HEK293T (cell line): ENCODE measurements at regions not wholly inside any gene's neighbourhood (a gene's known extent, or its start where the extent isn't known, plus 50 kb on each side); places are given as distances from the start of the nearest gene placed in this dataset.

ENCODE experiments used
- CTCF ChIA-PET: fragments of 350-600 bp; formaldehyde crosslinking; extraction: SDS; loops from one replicate; lab custom pipeline; 2021; ENCODE audit warnings: antibody characterized with exemption, inconsistent platforms; lab: Yijun Ruan, JAX
- POLR2A ChIA-PET: fragments of 350-600 bp; formaldehyde crosslinking; extraction: SDS; loops from one replicate; lab custom pipeline; 2020; ENCODE audit warnings: antibody characterized with exemption, inconsistent platforms; lab: Yijun Ruan, JAX
- DNase-seq: peaks from one replicate; pipeline ENCODE4 v3.0.0; 2012; ENCODE audit warnings: mixed read lengths; ENCODE audit errors: extremely low spot score
- ARNT ChIP-seq: fragments of 450-650 bp; IDR thresholded peaks from 2 replicates; pipeline ENCODE4 v1.6.1; 2017; ENCODE audit warnings: mild to moderate bottlenecking
- BHLHE40 ChIP-seq: fragments of 450-650 bp; IDR thresholded peaks from 2 replicates; pipeline ENCODE4 v1.6.1; 2016; ENCODE audit warnings: mild to moderate bottlenecking, moderate library complexity, borderline replicate concordance
- CTBP1 ChIP-seq: fragments of 450-650 bp; IDR thresholded peaks from 2 replicates; pipeline ENCODE4 v1.6.1; 2016; ENCODE audit warnings: borderline replicate concordance
- ELF4 ChIP-seq: fragments of 450-650 bp; IDR thresholded peaks from 2 replicates; pipeline ENCODE4 v1.6.1; 2017; ENCODE audit warnings: antibody characterized with exemption
- FOXA1 ChIP-seq: fragments of 450-650 bp; IDR thresholded peaks from 2 replicates; pipeline ENCODE4 v1.6.1; 2016; ENCODE audit warnings: mild to moderate bottlenecking
- FOXK2 ChIP-seq: fragments of 450-650 bp; IDR thresholded peaks from 2 replicates; pipeline ENCODE4 v1.6.1; 2016; ENCODE audit warnings: mild to moderate bottlenecking
- FOXM1 ChIP-seq: fragments of 450-650 bp; IDR thresholded peaks from 2 replicates; pipeline ENCODE4 v1.6.1; 2017; ENCODE audit warnings: mild to moderate bottlenecking, borderline replicate concordance
- HDGF ChIP-seq: fragments of 450-650 bp; IDR thresholded peaks from 2 replicates; pipeline ENCODE4 v1.6.1; 2017; ENCODE audit warnings: antibody characterized with exemption, borderline replicate concordance
- L3MBTL2 ChIP-seq: fragments of 450-650 bp; conservative IDR thresholded peaks from 2 replicates; pipeline ENCODE4 v1.6.1; 2016; ENCODE audit warnings: mild to moderate bottlenecking
- LEF1 ChIP-seq: fragments of 450-650 bp; IDR thresholded peaks from 2 replicates; pipeline ENCODE4 v1.6.1; 2017; ENCODE audit warnings: mild to moderate bottlenecking, borderline replicate concordance
- NFRKB ChIP-seq: fragments of 450-650 bp; IDR thresholded peaks from 2 replicates; pipeline ENCODE4 v1.6.1; 2016; ENCODE audit warnings: mild to moderate bottlenecking, moderate library complexity
- PKNOX1 ChIP-seq: fragments of 450-650 bp; IDR thresholded peaks from 2 replicates; pipeline ENCODE4 v1.6.1; 2016
- SP1 ChIP-seq: fragments of 450-650 bp; IDR thresholded peaks from 2 replicates; pipeline ENCODE4 v1.6.1; 2017
- SUZ12 ChIP-seq: fragments of 450-650 bp; IDR thresholded peaks from 2 replicates; pipeline ENCODE4 v1.6.1; 2016; ENCODE audit warnings: mild to moderate bottlenecking
- TARDBP ChIP-seq: fragments of 450-650 bp; IDR thresholded peaks from 2 replicates; pipeline ENCODE4 v1.6.1; 2016
- ZNF384 ChIP-seq: fragments of 450-650 bp; IDR thresholded peaks from 2 replicates; pipeline ENCODE4 v1.6.1; 2016

DNA sequence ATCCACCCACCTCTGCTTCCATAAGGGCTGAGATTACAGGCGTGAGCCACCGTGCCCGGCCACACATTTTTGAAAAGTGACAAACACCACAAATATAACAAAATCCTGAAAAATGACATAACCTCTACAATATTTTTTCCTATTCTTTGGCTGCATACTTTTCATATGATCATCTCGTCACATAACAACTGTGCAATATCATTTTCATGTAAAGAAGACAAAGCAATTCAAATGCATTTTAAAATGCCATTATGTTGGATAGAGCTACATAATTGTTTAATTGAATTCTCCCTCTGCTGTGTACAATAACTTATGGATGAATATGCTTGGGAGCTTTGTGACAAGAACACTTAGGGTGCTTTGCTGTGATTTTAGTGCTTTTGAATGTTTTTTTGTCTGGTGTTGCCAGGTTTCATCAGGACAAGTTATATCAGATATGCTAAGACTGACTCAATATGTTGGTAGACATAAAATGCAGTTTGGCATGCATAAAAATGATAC, 132.9 kb downstream of the CHIC2 start:
- POLR2A ChIA-PET, result no interaction called here
- CTCF ChIA-PET, result interaction anchor here (1.3 to 2.9 kb wide), 3 partner anchors 283 to 287 kb away, joined by 3 to 18 read pairs (median 10); no protein-coding TSS in a partner anchor

DNA sequence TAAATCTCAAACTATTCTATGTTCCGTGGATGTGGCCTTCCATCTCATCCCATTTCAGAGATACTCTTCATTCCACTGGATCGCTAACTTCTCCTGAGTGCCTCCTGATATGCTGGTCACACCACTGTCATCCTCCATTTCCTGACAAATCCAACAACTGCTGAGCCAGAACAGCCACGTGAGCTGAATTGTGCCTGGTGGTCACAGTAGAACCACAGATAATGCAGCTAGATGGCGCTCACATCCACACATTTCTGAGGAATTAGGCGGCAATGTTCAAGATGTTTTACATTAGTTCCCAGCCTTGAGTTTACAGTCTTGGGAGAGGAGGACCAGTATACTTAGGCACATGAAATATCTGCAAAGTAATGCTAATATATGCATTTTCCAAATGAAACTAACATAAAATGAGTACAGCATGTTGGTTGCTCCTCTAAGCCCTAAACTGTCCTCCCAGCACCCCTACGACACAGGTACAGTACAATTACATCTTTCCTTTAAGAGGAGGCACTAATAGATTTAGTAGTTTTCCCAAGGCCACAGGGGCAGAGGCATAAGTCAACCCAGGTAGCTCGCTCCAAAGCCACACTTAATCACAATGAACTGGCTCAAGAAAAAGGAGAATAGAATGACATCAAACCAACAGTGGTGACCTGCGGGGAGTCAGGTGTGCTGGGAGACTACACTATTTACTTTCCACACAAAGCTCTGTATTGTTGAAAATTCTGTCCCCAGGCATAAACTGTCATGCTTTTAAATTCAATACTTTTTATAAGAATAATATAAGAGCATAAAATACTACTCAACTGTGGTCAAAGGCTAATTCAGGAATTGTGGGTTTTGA, 134.2 kb downstream of the CHIC2 start:
- CTCF ChIA-PET, result interaction anchor here (0.6 to 2.9 kb wide), 16 partner anchors 13 to 304 kb away, joined by 3 to 18 read pairs (median 4); no protein-coding TSS in a partner anchor
- DNase-seq, result peak; percentile 76
- TF ChIP-seq ELF4, result no peak
- no peak for TF ChIP-seq HDGF
- no peak for TF ChIP-seq ARNT
- peak; percentile 89 for TF ChIP-seq L3MBTL2
- TF ChIP-seq CTBP1, result no peak
- no peak for TF ChIP-seq ZNF384
- no peak for TF ChIP-seq LEF1
- POLR2A ChIA-PET, result no interaction called here

More for the DNA sequence above, 132.9 kb downstream of the CHIC2 start:
- DNase-seq, result no peak
- TF ChIP-seq CTBP1, result no peak

DNA sequence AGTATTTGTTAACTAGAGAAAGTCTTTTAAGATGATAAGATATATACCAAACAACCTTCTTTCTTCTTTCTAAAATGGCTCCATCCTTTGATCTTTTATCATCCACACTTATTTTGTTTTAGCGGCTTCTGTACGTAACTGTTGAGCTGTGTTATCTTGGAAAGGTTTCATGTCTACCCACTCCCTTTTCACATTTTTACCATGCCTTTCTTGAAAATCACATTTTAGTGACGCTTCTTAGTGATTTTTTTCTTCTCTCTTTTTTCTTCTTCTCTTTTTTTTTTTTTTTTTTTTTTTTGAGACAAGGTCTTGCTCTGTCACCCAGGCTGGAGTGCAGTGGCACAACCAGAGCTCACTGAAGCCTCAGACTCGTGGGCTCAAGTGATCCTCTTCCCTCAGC, 135.1 kb downstream of the CHIC2 start:
- no peak for TF ChIP-seq LEF1
- TF ChIP-seq FOXA1, result no peak
- TF ChIP-seq FOXK2, result no peak
- TF ChIP-seq ZNF384, result no peak
- no peak for TF ChIP-seq CTBP1
- no peak for TF ChIP-seq NFRKB
- TF ChIP-seq ARNT, result no peak
- TF ChIP-seq L3MBTL2, result no peak
- no peak for TF ChIP-seq SUZ12
- TF ChIP-seq FOXM1, result no peak
- no peak for TF ChIP-seq BHLHE40
- no peak for TF ChIP-seq SP1
- TF ChIP-seq ELF4, result no peak

GRCh38 chr4:53928825-53929224, 135.6 kb downstream of the CHIC2 start:
- TF ChIP-seq CTBP1 (no peak), NFRKB (no peak), ARNT (no peak), FOXM1 (no peak), SUZ12 (no peak), PKNOX1 (no peak), FOXK2 (no peak), LEF1 (no peak), ZNF384 (no peak), BHLHE40 (no peak), TARDBP (no peak), FOXA1 (no peak), SP1 (no peak), L3MBTL2 (no peak)
- no peak for DNase-seq
- CTCF ChIA-PET, result interaction anchor here (0.6 to 2.1 kb wide), 4 partner anchors 14 to 1036 kb away, joined by 3 to 8 read pairs (median 6); no protein-coding TSS in a partner anchor
- POLR2A ChIA-PET, result interaction anchor here (1.1 kb wide), 1 partner anchor 18 kb away, joined by 3 read pairs; no protein-coding TSS in a partner anchor

More for the DNA sequence above, 135.1 kb downstream of the CHIC2 start:
- no peak for DNase-seq
- ChIA-PET CTCF (interaction anchor here (0.9 to 2.9 kb wide), 11 partner anchors 14 to 305 kb away, joined by 3 to 18 read pairs (median 5); no protein-coding TSS in a partner anchor), POLR2A (interaction anchor here (1.1 kb wide), 1 partner anchor 19 kb away, joined by 3 read pairs; no protein-coding TSS in a partner anchor)

GRCh38 chr4:53925050-53925605, 139.3 kb downstream of the CHIC2 start:
- TF ChIP-seq LEF1, result no peak
- TF ChIP-seq FOXK2, result no peak
- no peak for TF ChIP-seq PKNOX1
- TF ChIP-seq ARNT, result no peak
- TF ChIP-seq SUZ12, result no peak
- TF ChIP-seq SP1, result no peak
- no peak for TF ChIP-seq BHLHE40
- TF ChIP-seq NFRKB, result no peak
- no peak for TF ChIP-seq TARDBP
- TF ChIP-seq ZNF384, result no peak
- no peak for DNase-seq
- CTCF ChIA-PET, result no interaction called here
- POLR2A ChIA-PET, result no interaction called here

DNA sequence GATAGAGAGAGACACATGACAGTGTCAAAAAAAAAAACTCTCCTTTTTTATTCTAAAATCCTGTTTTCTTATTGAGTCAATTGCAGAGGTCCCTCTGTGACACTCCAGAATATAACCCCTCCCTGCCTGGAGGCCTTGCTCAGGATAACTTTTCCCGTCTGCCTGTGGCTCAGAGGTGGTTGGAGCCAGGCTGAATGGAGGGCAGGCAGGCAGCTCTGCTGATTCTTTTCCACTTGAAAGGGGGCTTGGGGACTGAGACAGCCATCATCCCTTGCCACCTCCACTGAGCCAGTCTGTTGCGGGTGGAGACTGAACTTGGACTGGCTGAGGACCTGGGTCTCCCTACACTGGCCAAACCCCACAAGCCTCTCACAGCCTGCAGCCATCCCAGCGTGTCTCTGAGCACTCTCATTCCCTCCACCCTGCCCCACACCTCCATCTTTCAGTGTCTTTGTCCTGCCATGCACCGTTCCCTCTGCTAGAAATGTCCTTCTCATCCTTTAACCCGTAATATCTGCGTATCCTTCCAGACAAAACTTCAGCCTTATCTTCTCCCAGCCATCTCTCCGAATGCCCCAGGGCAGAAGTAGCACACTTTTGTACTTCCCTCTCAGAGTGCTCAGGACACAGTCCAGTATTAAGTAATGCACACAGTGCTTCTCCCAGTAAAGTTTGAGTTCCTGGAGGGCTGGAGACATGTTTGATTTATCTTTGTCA, 139.9 kb downstream of the CHIC2 start:
- CTCF ChIA-PET, result no interaction called here
- no peak for DNase-seq
- POLR2A ChIA-PET, result no interaction called here
- TF ChIP-seq PKNOX1 (no peak), ZNF384 (no peak), ELF4 (no peak), TARDBP (no peak), HDGF (no peak), L3MBTL2 (no peak), ARNT (no peak), SUZ12 (no peak), LEF1 (no peak), FOXK2 (no peak), SP1 (no peak), CTBP1 (no peak), BHLHE40 (no peak), FOXA1 (no peak)
